B cell (primary cell): ENCODE measurements at regions not wholly inside any gene's neighbourhood (a gene's known extent, or its start where the extent isn't known, plus 50 kb on each side); places are given as distances from the start of the nearest gene placed in this dataset.

Experiments used
- ATAC-seq: fragments of 200-7000 bp; cut with Tn5 transposase; one replicate; pipeline ENCODE4 v1.10.0; 2021; ENCODE audit warnings: low read depth, mild to moderate bottlenecking, moderate number of reproducible peaks, moderate library complexity
- CTCF ChIA-PET: fragments of 350-600 bp; sonication (Branson Sonifier 250); formaldehyde crosslinking; loops from one replicate; lab custom pipeline; 2021; ENCODE audit warnings: antibody characterized with exemption, inconsistent platforms; lab: Charles Lee
- POLR2A ChIA-PET: fragments of 350-600 bp; sonication (Branson Sonifier 250); formaldehyde crosslinking; loops from one replicate; lab custom pipeline; 2021; ENCODE audit warnings: antibody characterized with exemption; lab: Charles Lee
- DNase-seq: peaks from one replicate; pipeline ENCODE4 v3.0.0; 2013
- H2AFZ ChIP-seq: 2 replicates; pipeline ENCODE4 v1.6.1; 2012; ENCODE audit warnings: mild to moderate bottlenecking, low read depth, low read length; ENCODE audit not compliant: insufficient read depth, poor library complexity, severe bottlenecking
- H3K27ac ChIP-seq, 2 donors: 1 replicate in 1 of 2; 2 replicates in 1 of 2; pipeline ENCODE4 v1.5.1; 2012 to 2013; ENCODE audit warnings: low read length in 2 of 2, mild to moderate bottlenecking in 2 of 2, moderate library complexity in 1 of 2
- H3K27me3 ChIP-seq, 4 experiments: fragments of 200-600 bp in 1 of 4; sonication (generic) in 1 of 4; replicated peaks in 1 of 4; 1 replicate in 2 of 4; 2 replicates in 2 of 4; pipeline versions ENCODE4 v1.6.1 to v1.7.0; 2013 to 2016; ENCODE audit warnings: low read length in 3 of 4, mild to moderate bottlenecking in 2 of 4, mixed read lengths in 1 of 4, moderate library complexity in 1 of 4; ENCODE audit not compliant: insufficient read depth in 4 of 4, control insufficient read depth in 3 of 4; ENCODE audit errors: control extremely low read depth in 1 of 4
- H3K36me3 ChIP-seq, 2 experiments: replicated peaks in 1 of 2; 1 replicate in 1 of 2; 2 replicates in 1 of 2; pipeline versions ENCODE4 v1.6.1 to v1.7.1; 2013; ENCODE audit warnings: low read length in 1 of 2; ENCODE audit not compliant: insufficient read depth in 2 of 2, control insufficient read depth in 1 of 2; ENCODE audit errors: control extremely low read depth in 1 of 2, extremely low read depth in 1 of 2
- H3K4me1 ChIP-seq, 2 donors: fragments of 200-600 bp in 1 of 2; sonication (generic) in 1 of 2; 1 replicate in 1 of 2; 2 replicates in 1 of 2; pipeline versions ENCODE4 v1.5.1 to v1.6.1; 2013 to 2017; ENCODE audit warnings: low read length in 2 of 2; ENCODE audit not compliant: control insufficient read depth in 2 of 2, insufficient read depth in 2 of 2
- H3K4me2 ChIP-seq: replicated peaks from 2 replicates; pipeline ENCODE3; 2012; ENCODE audit warnings: mild to moderate bottlenecking, low read depth, low read length; ENCODE audit not compliant: poor library complexity, severe bottlenecking
- H3K4me3 ChIP-seq, 5 experiments: fragments of 200-600 bp in 1 of 5; sonication (generic) in 1 of 5; 1 replicate in 3 of 5; 2 replicates in 2 of 5; pipeline versions ENCODE4 v1.5.1 to v1.7.0; 2011 to 2016; ENCODE audit warnings: low read length in 4 of 5, mild to moderate bottlenecking in 4 of 5, low read depth in 2 of 5, control low read depth in 1 of 5, moderate library complexity in 1 of 5; ENCODE audit not compliant: insufficient read depth in 1 of 5; ENCODE audit errors: control extremely low read depth in 1 of 5, extremely low read depth in 1 of 5
- H3K79me2 ChIP-seq: fragments of 200-600 bp; sonication (generic); one replicate; pipeline ENCODE4 v1.6.0; 2016; ENCODE audit warnings: low read length; ENCODE audit not compliant: control insufficient read depth, insufficient read depth
- H3K9ac ChIP-seq: fragments of 200-600 bp; sonication (generic); 2 replicates; pipeline ENCODE4 v1.6.1; 2017; ENCODE audit warnings: mild to moderate bottlenecking, low read length, moderate library complexity
- H3K9me3 ChIP-seq, 3 donors: one replicate each; pipeline versions ENCODE4 v1.6.1 to v1.7.1; 2013; ENCODE audit warnings: low read length in 2 of 3; ENCODE audit not compliant: control insufficient read depth in 2 of 3, insufficient read depth in 1 of 3; ENCODE audit errors: control extremely low read depth in 1 of 3
- H4K20me1 ChIP-seq: 2 replicates; pipeline ENCODE4 v1.6.0; 2012; ENCODE audit warnings: mild to moderate bottlenecking, low read length; ENCODE audit not compliant: insufficient read depth, control insufficient read depth, poor library complexity, severe bottlenecking
- H3K27ac Mint-ChIP-seq: one replicate; pipeline ENCODE4 v1.8.0; 2021; ENCODE audit warnings: mixed read lengths
- H3K27me3 Mint-ChIP-seq: one replicate; pipeline ENCODE4 v1.8.0; 2021; ENCODE audit warnings: mixed read lengths
- H3K4me1 Mint-ChIP-seq: one replicate; pipeline ENCODE4 v1.8.0; 2021; ENCODE audit warnings: mixed read lengths
- H3K4me3 Mint-ChIP-seq: one replicate; pipeline ENCODE4 v1.8.0; 2021; ENCODE audit warnings: mixed read lengths
- H3K9me3 Mint-ChIP-seq: one replicate; pipeline ENCODE4 v1.8.0; 2022; ENCODE audit warnings: mixed read lengths; ENCODE audit not compliant: insufficient read depth
- EZH2 ChIP-seq: IDR thresholded peaks from 2 replicates; pipeline ENCODE4 v1.6.1; 2012; ENCODE audit warnings: borderline replicate concordance, low read depth, mild to moderate bottlenecking, moderate library complexity, low read length; ENCODE audit not compliant: insufficient read depth, poor library complexity, severe bottlenecking
- WGBS: methylation state at CpG from one replicate; pipeline ENCODE4 v1.1.5; 2013; ENCODE audit warnings: missing lambda C conversion rate; ENCODE audit not compliant: insufficient coverage; 5-methylcytosine and 5-hydroxymethylcytosine counted together
- intact Hi-C: fragments of 100-400 bp; cut with micrococcal nuclease; formaldehyde crosslinking; loops from one replicate; pipeline ENCODE4 v1.10.0; 2022
- TF ChIP-seq, protein P1 (sequence below): fragments of 200-600 bp; IDR thresholded peaks from one replicate; pipeline ENCODE4 v1.8.0; 2022; ENCODE audit warnings: antibody characterized with exemption, mild to moderate bottlenecking

DNA sequence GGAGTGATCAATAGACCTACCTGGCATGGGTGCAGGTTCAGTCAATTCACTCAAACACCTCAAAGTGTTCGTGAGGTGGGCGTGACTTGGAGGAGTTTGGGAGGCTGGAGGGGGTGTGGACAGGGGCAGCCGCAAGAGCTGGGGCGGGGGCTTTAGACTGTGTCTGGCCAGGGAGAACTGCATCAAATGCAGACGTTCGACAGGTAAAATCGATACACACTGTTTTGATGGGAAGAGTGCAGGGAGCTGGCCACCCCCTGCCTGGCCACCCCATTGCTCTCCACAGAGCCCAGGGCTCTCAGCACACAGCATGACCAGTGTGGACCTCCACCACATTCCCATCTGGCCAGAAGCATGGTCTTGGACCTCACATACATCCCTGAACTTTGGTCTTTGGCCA is 412.1 kb downstream of the OCA2 start:
- no peak overlapping the region for H3K4me2 ChIP-seq
- no peak overlapping the region for H2AFZ ChIP-seq
- ATAC-seq (no peak), DNase-seq (no peak)
- TF ChIP-seq EZH2: no peak
- TF ChIP-seq, protein P1, sequence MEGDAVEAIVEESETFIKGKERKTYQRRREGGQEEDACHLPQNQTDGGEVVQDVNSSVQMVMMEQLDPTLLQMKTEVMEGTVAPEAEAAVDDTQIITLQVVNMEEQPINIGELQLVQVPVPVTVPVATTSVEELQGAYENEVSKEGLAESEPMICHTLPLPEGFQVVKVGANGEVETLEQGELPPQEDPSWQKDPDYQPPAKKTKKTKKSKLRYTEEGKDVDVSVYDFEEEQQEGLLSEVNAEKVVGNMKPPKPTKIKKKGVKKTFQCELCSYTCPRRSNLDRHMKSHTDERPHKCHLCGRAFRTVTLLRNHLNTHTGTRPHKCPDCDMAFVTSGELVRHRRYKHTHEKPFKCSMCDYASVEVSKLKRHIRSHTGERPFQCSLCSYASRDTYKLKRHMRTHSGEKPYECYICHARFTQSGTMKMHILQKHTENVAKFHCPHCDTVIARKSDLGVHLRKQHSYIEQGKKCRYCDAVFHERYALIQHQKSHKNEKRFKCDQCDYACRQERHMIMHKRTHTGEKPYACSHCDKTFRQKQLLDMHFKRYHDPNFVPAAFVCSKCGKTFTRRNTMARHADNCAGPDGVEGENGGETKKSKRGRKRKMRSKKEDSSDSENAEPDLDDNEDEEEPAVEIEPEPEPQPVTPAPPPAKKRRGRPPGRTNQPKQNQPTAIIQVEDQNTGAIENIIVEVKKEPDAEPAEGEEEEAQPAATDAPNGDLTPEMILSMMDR: no peak
- H4K20me1 ChIP-seq: no peaks in the 10 kb centered on the region
- ChIA-PET CTCF (no interaction called here), POLR2A (no interaction called here)
- Mint-ChIP-seq H3K4me1 (no peaks in the 10 kb centered on the region), H3K27me3 (no peaks in the 10 kb centered on the region), H3K27ac (no peak overlapping the region), H3K9me3 (no peaks in the 10 kb centered on the region), H3K4me3 (no peak overlapping the region)
- no peaks in the 10 kb centered on the region for H3K4me1 ChIP-seq
- intact Hi-C loops: no loop called here
- H3K9me3 ChIP-seq: peaks cover 0 to 7% (median 0%) of the 10 kb centered on the region in 3 donors
- 94% methylated on average over 5 of the region's 7 CpGs for WGBS
- H3K9ac ChIP-seq: no peak overlapping the region
- H3K27me3 ChIP-seq: no peaks in the 10 kb centered on the region
- H3K36me3 ChIP-seq: no peaks in the 10 kb centered on the region
- no peaks in the 10 kb centered on the region for H3K79me2 ChIP-seq
- no peak overlapping the region for H3K4me3 ChIP-seq
- H3K27ac ChIP-seq: no peak overlapping the region

DNA sequence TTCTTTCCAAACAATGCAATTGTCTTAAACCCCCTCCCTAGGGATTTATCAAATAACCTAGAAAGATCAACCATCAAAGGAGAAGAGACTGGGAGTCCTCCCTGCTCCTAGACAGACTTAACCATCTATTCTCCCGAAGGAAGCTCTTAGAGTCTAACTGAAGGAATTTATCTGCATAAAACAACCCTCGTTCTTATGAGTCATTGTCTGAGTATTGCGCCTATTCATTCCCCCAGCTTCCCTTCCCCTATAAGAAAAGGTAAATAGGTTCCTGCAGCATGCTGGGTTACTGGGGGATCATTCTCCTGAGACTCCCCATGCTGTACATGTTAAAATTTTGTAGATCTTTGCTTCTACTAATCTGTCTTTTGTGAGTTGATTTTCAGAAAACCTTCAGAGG is 412.7 kb downstream of the OCA2 start:
- Histone ChIP-seq H3K27me3 (no peaks in the 10 kb centered on the region), H3K79me2 (no peaks in the 10 kb centered on the region), H3K9me3 (peaks cover 0 to 7% (median 0%) of the 10 kb centered on the region in 3 donors), H3K36me3 (no peaks in the 10 kb centered on the region), H3K4me3 (no peak overlapping the region), H3K4me1 (no peaks in the 10 kb centered on the region), H2AFZ (no peak overlapping the region), H4K20me1 (no peaks in the 10 kb centered on the region), H3K27ac (no peak overlapping the region), H3K4me2 (no peak overlapping the region), H3K9ac (no peak overlapping the region)
- no peak for TF ChIP-seq EZH2
- TF ChIP-seq, protein P1: no peak
- Mint-ChIP-seq H3K27me3 (no peaks in the 10 kb centered on the region), H3K4me3 (no peak overlapping the region), H3K4me1 (no peaks in the 10 kb centered on the region), H3K27ac (no peak overlapping the region), H3K9me3 (no peaks in the 10 kb centered on the region)
- ChIA-PET POLR2A (no interaction called here), CTCF (no interaction called here)
- DNase-seq (no peak), ATAC-seq (no peak)
- intact Hi-C loops: no loop called here
- WGBS: no CpG with 5 or more reads among the region's 3 CpGs
